ENCODE measurements at regions not wholly inside any gene's neighbourhood (a gene's known extent, or its start where the extent isn't known, plus 50 kb on each side); places are given as distances from the start of the nearest gene placed in this dataset.

DNA sequence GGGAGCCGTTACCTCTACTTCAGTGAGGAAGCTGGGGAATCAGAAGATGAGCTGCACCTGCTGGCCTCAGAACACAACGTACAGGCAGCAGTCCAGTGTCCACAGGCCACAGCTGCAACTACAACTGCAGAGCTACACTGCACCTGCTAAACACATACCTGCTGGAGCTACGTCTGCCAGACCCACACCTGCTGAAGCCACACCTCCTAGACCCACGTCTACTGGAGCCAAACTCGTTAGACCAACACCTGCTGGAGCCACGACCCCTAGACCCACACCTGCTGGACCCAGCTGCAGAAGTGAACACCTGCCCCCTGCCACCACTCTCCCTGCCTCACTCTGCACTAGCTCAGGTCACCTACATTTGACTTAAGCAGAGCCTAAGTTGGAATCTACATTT lies 169.9 kb downstream of the USP12 start:
- 79% methylated on average over 6 of the region's 6 CpGs for WGBS
- Histone ChIP-seq H3K27ac (ENCODE audit: low read length) (no peak overlapping the region), H3K27me3 (ENCODE audit: control insufficient read depth, insufficient read depth) (no peaks in the 10 kb centered on the region), H3K4me1 (ENCODE audit: control insufficient read depth, insufficient read depth, low read length) (no peaks in the 10 kb centered on the region), H3K9me3 (ENCODE audit: control insufficient read depth, low read length) (no peaks in the 10 kb centered on the region), H3K4me3 (ENCODE audit: low read length) (no peak overlapping the region)
- ATAC-seq (no peak), DNase-seq (no peak)
- intact Hi-C loops (cut with DNase I): no loop called here

DNA sequence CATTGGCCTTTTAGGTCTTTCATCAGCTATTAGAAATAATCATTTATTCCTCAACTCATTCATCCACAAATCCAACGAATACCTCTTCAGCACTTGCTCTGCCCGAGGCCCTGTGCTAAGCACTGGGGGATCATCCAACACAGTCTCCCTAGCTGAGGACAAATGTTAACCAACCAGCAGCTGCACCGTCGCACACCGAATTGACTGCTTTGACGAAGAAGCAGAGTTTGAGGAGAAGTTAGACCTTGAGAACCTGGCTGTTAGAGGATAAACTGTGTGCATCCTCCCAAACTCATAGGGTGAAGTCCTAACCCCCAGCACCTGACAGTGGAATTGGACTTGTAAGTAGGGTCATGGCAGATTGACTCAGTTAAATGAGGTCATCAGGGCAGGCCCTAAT lies 170.9 kb downstream of the USP12 start:
- intact Hi-C loops (cut with DNase I): no loop called here
- H3K4me3 ChIP-seq (ENCODE audit: low read length): no peak overlapping the region
- no peaks in the 10 kb centered on the region for H3K4me1 ChIP-seq (ENCODE audit: control insufficient read depth, insufficient read depth, low read length)
- no peaks in the 10 kb centered on the region for H3K27me3 ChIP-seq (ENCODE audit: control insufficient read depth, insufficient read depth)
- 75% methylated on average over 6 of the region's 6 CpGs for WGBS
- ATAC-seq (no peak), DNase-seq (no peak)
- no peak overlapping the region for H3K27ac ChIP-seq (ENCODE audit: low read length)
- H3K9me3 ChIP-seq (ENCODE audit: control insufficient read depth, low read length): no peaks in the 10 kb centered on the region

DNA sequence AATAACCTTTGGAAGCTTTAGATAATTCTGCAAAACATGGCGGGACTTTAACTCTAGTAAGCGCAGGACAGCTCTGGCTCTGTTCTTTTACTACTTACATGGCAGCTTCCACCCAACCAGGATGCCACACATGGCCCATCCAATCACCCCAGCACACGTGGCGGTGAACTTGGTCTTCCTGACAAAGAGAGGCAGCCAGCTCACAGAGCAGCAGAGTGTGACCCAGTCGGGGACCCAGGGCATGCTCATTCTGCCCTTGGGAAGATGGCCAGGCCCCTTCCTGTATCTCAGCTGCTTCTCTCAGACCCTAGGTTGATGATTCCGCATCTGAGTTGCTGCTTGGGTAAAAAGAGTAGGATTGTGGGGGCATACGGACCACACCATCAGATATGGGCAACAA lies 172.1 kb downstream of the USP12 start:
- no peak overlapping the region for H3K4me3 ChIP-seq (ENCODE audit: low read length)
- no peaks in the 10 kb centered on the region for H3K9me3 ChIP-seq (ENCODE audit: control insufficient read depth, low read length)

DNA sequence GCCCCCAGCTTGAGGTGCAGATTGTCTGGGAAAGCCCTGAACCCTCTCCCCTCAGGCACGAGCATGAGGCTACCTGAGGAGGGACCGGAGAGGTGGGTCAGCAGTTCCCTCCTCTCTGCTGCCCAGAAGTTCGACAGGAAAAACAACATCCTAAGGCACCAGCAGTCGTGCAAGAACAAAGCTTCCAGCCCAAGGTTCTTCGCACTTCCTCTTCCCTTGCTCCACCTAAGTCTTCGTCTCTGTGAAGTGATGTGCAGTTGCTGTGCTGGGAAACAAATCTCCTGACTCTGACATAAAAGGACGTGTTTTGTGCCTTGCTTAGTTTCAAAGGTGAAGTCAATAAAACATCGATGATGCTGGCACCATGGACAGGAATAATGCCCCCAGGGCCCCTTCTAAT lies 173.3 kb downstream of the USP12 start:
- no peak overlapping the region for H3K27ac ChIP-seq (ENCODE audit: low read length)
- no peak overlapping the region for H3K4me3 ChIP-seq (ENCODE audit: low read length)
- ATAC-seq: no peak
- 52% methylated on average over 8 of the region's 8 CpGs for WGBS
- intact Hi-C loops (cut with DNase I): no loop called here
- no peak for DNase-seq
- no peaks in the 10 kb centered on the region for H3K4me1 ChIP-seq (ENCODE audit: control insufficient read depth, insufficient read depth, low read length)
- no peaks in the 10 kb centered on the region for H3K27me3 ChIP-seq (ENCODE audit: control insufficient read depth, insufficient read depth)
- no peaks in the 10 kb centered on the region for H3K9me3 ChIP-seq (ENCODE audit: control insufficient read depth, low read length)

More for the DNA sequence above, 172.1 kb downstream of the USP12 start:
- Histone ChIP-seq H3K27ac (ENCODE audit: low read length) (no peak overlapping the region), H3K4me1 (ENCODE audit: control insufficient read depth, insufficient read depth, low read length) (no peaks in the 10 kb centered on the region), H3K27me3 (ENCODE audit: control insufficient read depth, insufficient read depth) (no peaks in the 10 kb centered on the region)
- DNase-seq (no peak), ATAC-seq (no peak)
- intact Hi-C loops (cut with DNase I): no loop called here
- whole genome bisulfite sequencing: 86% methylated on average over 7 of the region's 7 CpGs

DNA sequence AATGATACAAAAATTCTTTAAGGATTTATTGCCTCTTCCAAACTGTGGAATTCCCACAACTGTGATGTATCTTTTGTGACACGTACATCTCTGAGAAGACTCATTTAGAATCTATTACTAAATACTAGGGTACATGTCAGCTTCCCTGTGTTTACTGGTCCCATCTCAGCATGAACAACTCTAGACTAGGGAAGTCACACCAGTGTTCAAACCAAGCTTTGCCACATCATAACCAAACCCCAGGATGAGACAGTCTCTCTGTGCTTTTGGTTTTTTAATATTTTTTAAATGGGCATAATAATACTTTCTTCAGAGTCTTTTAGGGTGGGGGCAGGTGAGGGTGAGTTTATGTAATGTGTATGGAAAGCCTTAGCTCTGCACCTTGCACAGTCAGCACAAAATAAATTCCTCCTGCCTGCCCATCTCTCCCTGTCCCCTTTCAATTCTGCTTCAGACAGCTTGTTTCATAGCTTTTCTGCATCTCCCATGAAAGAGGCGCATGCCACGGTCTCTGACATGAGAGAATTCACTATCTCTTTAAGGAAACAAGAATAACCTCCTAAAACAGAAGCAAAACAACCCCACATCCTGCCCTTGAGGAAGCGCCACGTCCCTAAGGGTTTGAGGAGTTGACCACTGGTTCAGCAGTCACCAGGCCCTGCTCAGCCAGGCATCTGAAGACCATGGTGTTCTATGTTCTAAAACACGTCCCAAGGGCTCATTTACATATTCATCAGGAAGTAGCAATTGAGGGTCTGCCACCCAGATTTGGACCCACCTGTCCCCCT lies 174.5 kb downstream of the USP12 start:
- Histone ChIP-seq H3K9me3 (ENCODE audit: control insufficient read depth, low read length) (no peaks in the 10 kb centered on the region), H3K4me3 (ENCODE audit: low read length) (no peak overlapping the region), H3K27me3 (ENCODE audit: control insufficient read depth, insufficient read depth) (no peaks in the 10 kb centered on the region), H3K27ac (ENCODE audit: low read length) (no peak overlapping the region), H3K4me1 (ENCODE audit: control insufficient read depth, insufficient read depth, low read length) (no peaks in the 10 kb centered on the region)
- DNase-seq (no peak), ATAC-seq (peak; percentile 33 to 55)
- intact Hi-C loops (cut with DNase I): no loop called here
- WGBS: 52% methylated on average over 6 of the region's 6 CpGs

DNA sequence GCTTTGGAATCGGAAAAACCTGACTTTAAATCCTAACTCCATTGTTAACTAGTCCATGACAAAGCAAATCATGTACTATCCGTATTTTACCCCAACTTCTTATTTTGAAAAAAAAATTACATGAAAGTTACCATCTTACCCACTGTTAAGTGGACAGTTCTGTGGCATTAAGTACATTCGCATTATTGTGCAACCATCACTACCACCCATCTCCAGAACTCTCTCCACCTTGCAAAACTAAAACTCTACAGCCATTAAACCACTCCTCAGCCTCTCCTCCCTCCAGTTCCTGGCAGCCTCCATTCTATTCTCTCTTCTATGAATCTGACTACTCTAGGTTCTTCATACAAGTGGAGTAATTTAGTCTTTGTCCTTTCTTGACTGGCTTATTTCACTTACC lies 176.5 kb downstream of the USP12 start:
- DNase-seq: no peak
- intact Hi-C loops (cut with DNase I): no loop called here
- 91% methylated on average over 3 of the region's 3 CpGs for WGBS
- no peaks in the 10 kb centered on the region for H3K4me1 ChIP-seq (ENCODE audit: control insufficient read depth, insufficient read depth, low read length)
- no peaks in the 10 kb centered on the region for H3K27me3 ChIP-seq (ENCODE audit: control insufficient read depth, insufficient read depth)
- no peak overlapping the region for H3K27ac ChIP-seq (ENCODE audit: low read length)
- H3K4me3 ChIP-seq (ENCODE audit: low read length): no peak overlapping the region
- no peaks in the 10 kb centered on the region for H3K9me3 ChIP-seq (ENCODE audit: control insufficient read depth, low read length)
- no peak for ATAC-seq

DNA sequence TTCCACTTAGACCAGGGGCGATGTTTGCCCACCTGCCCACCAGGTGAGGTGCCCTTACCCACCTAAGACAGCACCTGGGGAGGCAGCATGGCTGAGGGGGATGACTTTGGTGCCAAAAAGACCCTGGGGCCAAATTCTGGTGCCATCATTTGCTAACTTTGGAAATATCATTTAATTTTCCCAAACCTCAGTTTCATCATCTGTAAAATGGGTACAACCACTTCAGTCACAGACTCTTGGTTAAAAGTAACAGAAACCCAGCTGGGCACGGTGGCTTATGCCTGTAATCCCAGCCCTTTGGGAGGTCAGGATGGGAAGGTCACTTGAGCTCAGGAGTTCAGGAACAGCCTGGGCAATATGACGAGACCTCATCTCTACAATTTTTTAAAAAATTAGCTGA lies 177.8 kb downstream of the USP12 start:
- H3K4me3 ChIP-seq (ENCODE audit: low read length): no peak overlapping the region
- DNase-seq (no peak), ATAC-seq (no peak)
- no peaks in the 10 kb centered on the region for H3K27me3 ChIP-seq (ENCODE audit: control insufficient read depth, insufficient read depth)
- intact Hi-C loops (cut with DNase I): no loop called here
- WGBS: 93% methylated on average over 3 of the region's 3 CpGs
- no peak overlapping the region for H3K27ac ChIP-seq (ENCODE audit: low read length)
- no peaks in the 10 kb centered on the region for H3K9me3 ChIP-seq (ENCODE audit: control insufficient read depth, low read length)
- no peaks in the 10 kb centered on the region for H3K4me1 ChIP-seq (ENCODE audit: control insufficient read depth, insufficient read depth, low read length)

DNA sequence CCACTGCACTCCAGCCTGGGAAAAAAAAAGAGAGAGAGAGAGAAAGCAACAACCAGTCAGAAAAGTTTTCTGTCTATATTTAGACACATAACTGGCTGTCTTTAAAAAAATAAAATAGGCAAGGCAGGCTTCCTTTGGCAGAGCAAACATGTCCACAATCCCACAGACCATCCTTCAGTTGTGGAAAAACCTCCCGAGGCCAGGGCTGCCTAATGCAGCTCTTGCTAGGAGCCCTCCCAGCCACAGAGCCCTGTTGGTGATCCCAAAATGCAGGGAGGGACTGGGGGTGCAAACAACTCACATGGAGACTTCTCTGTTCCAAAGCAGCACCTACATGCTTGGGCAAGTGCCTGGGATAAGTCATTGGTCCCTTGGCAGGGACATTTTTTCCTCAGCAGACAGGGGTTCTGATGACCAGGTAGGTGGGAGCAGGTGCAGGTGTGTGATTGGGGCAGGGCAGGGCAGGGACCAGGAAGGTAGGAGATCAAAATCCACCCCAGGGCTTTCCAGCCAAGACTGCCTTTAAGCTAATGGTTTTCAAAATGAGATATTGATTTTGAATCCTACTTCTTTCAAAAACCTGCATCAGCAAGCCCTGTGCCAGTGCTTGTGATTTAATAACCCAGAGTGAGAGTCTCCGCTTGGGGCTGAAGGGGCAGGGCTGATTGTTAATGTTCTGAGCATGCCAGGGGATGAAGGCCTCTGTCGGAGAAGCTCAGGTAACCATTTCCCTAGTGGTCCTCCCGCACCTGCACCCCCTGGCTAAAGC lies 178.5 kb downstream of the USP12 start:
- Histone ChIP-seq H3K4me1 (ENCODE audit: control insufficient read depth, insufficient read depth, low read length) (no peaks in the 10 kb centered on the region), H3K9me3 (ENCODE audit: control insufficient read depth, low read length) (no peaks in the 10 kb centered on the region), H3K27me3 (ENCODE audit: control insufficient read depth, insufficient read depth) (no peaks in the 10 kb centered on the region), H3K4me3 (ENCODE audit: low read length) (no peak overlapping the region), H3K27ac (ENCODE audit: low read length) (no peak overlapping the region)
- 72% methylated on average over 4 of the region's 4 CpGs for WGBS
- DNase-seq: no peak
- ATAC-seq: no peak
- intact Hi-C loops (cut with DNase I): no loop called here

DNA sequence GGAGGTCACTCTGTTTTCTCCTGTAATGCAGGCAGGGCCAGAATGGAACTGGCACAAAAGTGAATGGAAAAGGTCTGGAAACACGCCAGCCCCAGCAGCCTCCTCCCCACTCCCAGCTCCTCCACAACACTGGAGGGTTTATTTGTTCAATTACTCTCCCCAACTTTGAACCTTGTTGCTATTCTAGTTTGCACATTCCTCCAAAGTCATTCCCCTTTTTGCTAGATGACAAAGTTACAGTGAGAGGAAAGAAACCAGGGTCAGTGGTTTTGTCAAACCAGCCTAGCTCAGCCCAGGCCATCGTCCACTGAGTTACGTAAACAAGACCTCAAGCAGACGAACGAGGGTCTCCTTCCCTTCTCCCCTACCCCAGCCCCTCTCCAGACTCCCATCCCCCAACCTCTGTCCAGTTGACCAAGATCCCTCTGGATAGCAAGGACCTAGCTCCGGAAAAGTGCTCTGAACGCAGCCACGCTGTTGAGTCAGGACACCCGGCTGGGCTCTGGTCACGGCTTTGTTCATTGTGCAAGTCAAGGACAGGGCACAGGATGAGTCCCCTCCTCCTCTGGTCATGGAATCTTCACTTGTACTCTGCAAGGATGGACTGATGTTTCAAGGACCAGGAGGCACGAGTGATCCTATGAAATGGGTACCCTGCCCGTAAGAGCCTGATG lies 180.0 kb downstream of the USP12 start:
- no peaks in the 10 kb centered on the region for H3K27me3 ChIP-seq (ENCODE audit: control insufficient read depth, insufficient read depth)
- H3K27ac ChIP-seq (ENCODE audit: low read length): no peak overlapping the region
- DNase-seq: no peak
- ATAC-seq: peak; percentile 44 to 60
- H3K9me3 ChIP-seq (ENCODE audit: control insufficient read depth, low read length): no peaks in the 10 kb centered on the region
- intact Hi-C loops (cut with DNase I): no loop called here
- no peak overlapping the region for H3K4me3 ChIP-seq (ENCODE audit: low read length)
- no peaks in the 10 kb centered on the region for H3K4me1 ChIP-seq (ENCODE audit: control insufficient read depth, insufficient read depth, low read length)
- WGBS: 76% methylated on average over 12 of the region's 12 CpGs

DNA sequence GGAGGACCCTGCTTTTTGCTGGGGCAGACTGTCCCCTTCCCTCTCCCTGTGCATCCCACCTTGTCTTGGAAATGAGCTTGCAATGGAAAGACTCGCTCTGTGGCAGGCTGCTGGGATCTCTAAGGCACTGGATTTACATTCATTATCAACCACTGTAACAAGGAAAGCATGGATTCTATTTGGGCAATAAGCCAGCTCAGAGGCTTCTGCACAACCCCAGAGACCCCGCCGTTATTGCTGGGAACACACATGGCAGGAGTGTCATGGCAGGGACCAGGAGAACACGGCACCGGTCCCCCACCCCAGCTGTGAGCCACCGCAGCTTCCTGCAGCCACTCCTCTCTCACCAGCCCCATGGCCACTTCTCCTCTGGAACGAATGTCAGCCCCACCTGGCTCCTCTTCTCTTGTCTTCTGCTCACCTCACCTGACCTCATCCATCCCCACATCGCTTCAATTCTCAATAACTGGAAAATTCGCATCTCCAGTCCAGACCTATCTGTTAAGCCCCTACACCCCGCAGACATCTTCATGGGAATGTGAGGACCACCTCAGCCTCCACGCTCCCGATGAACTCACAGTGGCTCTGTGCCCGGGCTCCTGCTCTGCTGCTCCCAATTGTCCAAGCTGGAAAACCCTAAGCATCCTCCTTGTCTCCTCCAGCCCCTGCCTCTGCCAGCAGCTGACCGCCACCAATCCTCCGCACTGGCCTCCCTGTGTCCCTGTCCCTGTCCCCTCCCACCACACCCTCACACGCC lies 181.5 kb downstream of the USP12 start:
- intact Hi-C loops (cut with DNase I): loop anchor here (5.0 to 10.0 kb wide), 5 partner anchors 185 to 367 kb away; partner anchors contain the start of genes RASL11A (in 3 of the 4) and USP12 (in 1 of the 4)
- no peak overlapping the region for H3K27ac ChIP-seq (ENCODE audit: low read length)
- H3K27me3 ChIP-seq (ENCODE audit: control insufficient read depth, insufficient read depth): no peaks in the 10 kb centered on the region
- no peaks in the 10 kb centered on the region for H3K9me3 ChIP-seq (ENCODE audit: control insufficient read depth, low read length)
- ATAC-seq: peak in 1 of 2 donors; percentile 28
- DNase-seq: no peak
- WGBS: 72% methylated on average over 16 of the region's 16 CpGs
- no peak overlapping the region for H3K4me3 ChIP-seq (ENCODE audit: low read length)
- no peaks in the 10 kb centered on the region for H3K4me1 ChIP-seq (ENCODE audit: control insufficient read depth, insufficient read depth, low read length)

Data from right cardiac atrium (tissue), 5 donors.